K562 (cell line): ENCODE measurements at regions not wholly inside any gene's neighbourhood (a gene's known extent, or its start where the extent isn't known, plus 50 kb on each side); places are given as distances from the start of the nearest gene placed in this dataset.

Source experiments
- ATAC-seq: fragments of 200-7000 bp; cut with Tn5 transposase; 3 replicates; pipeline ENCODE4 v1.9.1; 2020; ENCODE audit warnings: moderate library complexity
- BruUV-seq: library from RNA; stranded (reverse); fragments of 400-500 nt; replicated peaks from 2 replicates; lab custom pipeline; 2021; lab: Mats Ljungman, UMichigan
- CTCF ChIA-PET: fragments of 300-600 bp; formaldehyde crosslinking; extraction: SDS; loops from one replicate; lab custom pipeline; 2021; ENCODE audit warnings: low intra/inter-chr PET ratio; lab: Yijun Ruan, JAX
- POLR2A ChIA-PET: fragments of 300-600, 350-650 bp; sonication (Branson Sonifier 250); formaldehyde crosslinking; extraction: SDS; loops from one replicate; lab custom pipeline; 2021; ENCODE audit warnings: antibody characterized with exemption, inconsistent platforms; lab: Yijun Ruan, JAX
- DNase-seq, 4 experiments: peaks; one replicate each; pipeline versions ENCODE4 v3.0.0 to v3.0.0-alpha.2; 2011 to 2018; ENCODE audit warnings: low spot score in 3 of 4, mixed read lengths in 3 of 4; ENCODE audit errors: extremely low read depth in 1 of 4
- FAIRE-seq: peaks from 2 replicates; lab custom pipeline; 2011; peaks lifted over from hg19 to GRCh38; lab: Jason Lieb, UNC
- H2AFZ ChIP-seq: 2 replicates; pipeline ENCODE4 v1.6.0; 2011; ENCODE audit warnings: low read depth, low read length, control low read depth, inconsistent platforms
- H3K27ac ChIP-seq: fragments of 200-600 bp; 3 replicates; pipeline ENCODE4 v1.8.0; 2011; ENCODE audit warnings: low read depth, mild to moderate bottlenecking, control low read depth, inconsistent platforms, low read length, moderate library complexity, mixed read lengths; ENCODE audit errors: extremely low read depth
- H3K27me3 ChIP-seq, 2 experiments: fragments of 300-600 bp in 1 of 2; 2 replicates in 1 of 2; 3 replicates in 1 of 2; pipeline versions ENCODE4 v1.6.0 to v1.8.0; 2011; ENCODE audit warnings: inconsistent platforms in 2 of 2, low read length in 2 of 2, mild to moderate bottlenecking in 1 of 2, mixed read lengths in 1 of 2, moderate library complexity in 1 of 2; ENCODE audit not compliant: control insufficient read depth in 2 of 2, insufficient read depth in 2 of 2
- H3K36me3 ChIP-seq: fragments of 300-600 bp; 3 replicates; pipeline ENCODE4 v1.8.0; 2011; ENCODE audit warnings: mild to moderate bottlenecking, low read length, inconsistent platforms; ENCODE audit not compliant: control insufficient read depth, insufficient read depth
- H3K4me1 ChIP-seq, 2 experiments: fragments of 200-600 bp in 1 of 2; replicated peaks in 1 of 2; 2 replicates in 1 of 2; 3 replicates in 1 of 2; pipeline versions ENCODE4 v1.5.1 to v1.8.0; 2011; ENCODE audit warnings: inconsistent platforms in 2 of 2, low read length in 2 of 2, mild to moderate bottlenecking in 1 of 2, mixed read lengths in 1 of 2, moderate library complexity in 1 of 2; ENCODE audit not compliant: control insufficient read depth in 2 of 2, insufficient read depth in 2 of 2
- H3K4me2 ChIP-seq: 2 replicates; pipeline ENCODE4 v1.6.1; 2011; ENCODE audit warnings: low read length, control low read depth, inconsistent platforms, mixed read lengths; ENCODE audit not compliant: insufficient read depth
- H3K4me3 ChIP-seq: fragments of 200-600 bp; sonication (generic), shearing (Covaris generic); 2 replicates; pipeline ENCODE4 v1.5.1; 2016; ENCODE audit warnings: control low read depth, inconsistent platforms
- H3K79me2 ChIP-seq: fragments of 200-600 bp; 3 replicates; pipeline ENCODE4 v1.8.0; 2011; ENCODE audit warnings: low read length, inconsistent platforms; ENCODE audit not compliant: control insufficient read depth, insufficient read depth
- H3K9ac ChIP-seq, 2 experiments: 2 replicates each; pipeline versions ENCODE4 v1.6.0 to v1.6.1; 2011; ENCODE audit warnings: low read depth in 2 of 2, low read length in 2 of 2, control low read depth in 1 of 2, inconsistent platforms in 1 of 2, mild to moderate bottlenecking in 1 of 2, mixed read lengths in 1 of 2; ENCODE audit not compliant: insufficient read depth in 1 of 2
- H3K9me1 ChIP-seq: one replicate; pipeline ENCODE4 v1.6.0; 2011; ENCODE audit warnings: inconsistent platforms, mild to moderate bottlenecking, low read length, moderate library complexity; ENCODE audit not compliant: control insufficient read depth, insufficient read depth
- H3K9me3 ChIP-seq: replicated peaks from 2 replicates; pipeline ENCODE4 v1.5.1; 2011; ENCODE audit warnings: low read depth, low read length, inconsistent platforms; ENCODE audit not compliant: control insufficient read depth, insufficient read depth
- H4K20me1 ChIP-seq: replicated peaks from 2 replicates; pipeline ENCODE4 v1.6.1; 2011; ENCODE audit warnings: low read length, inconsistent platforms, mixed read lengths; ENCODE audit not compliant: control insufficient read depth, insufficient read depth
- ELK3 ChIP-seq: fragments of 450-650 bp; formaldehyde crosslinking; IDR thresholded peaks from 2 replicates; pipeline ENCODE4 v1.4.0; 2020; ENCODE audit warnings: mild to moderate bottlenecking
- ETV1 ChIP-seq: fragments of 450-650 bp; conservative IDR thresholded peaks from 2 replicates; pipeline ENCODE4 v1.6.1; 2016; ENCODE audit warnings: missing genetic modification characterization, control low read depth, low read depth, missing compliant biosample characterization
- KLF13 ChIP-seq: fragments of 450-650 bp; IDR thresholded peaks from 2 replicates; pipeline ENCODE4 v1.6.1; 2016; ENCODE audit warnings: missing genetic modification characterization, low read depth, mild to moderate bottlenecking, missing compliant biosample characterization, moderate library complexity, borderline replicate concordance
- MCM2 ChIP-seq: fragments of 450-650 bp; IDR thresholded peaks from 2 replicates; pipeline ENCODE4 v1.6.1; 2017; ENCODE audit warnings: low read depth, mild to moderate bottlenecking
- MECOM ChIP-seq: fragments of 250-450 bp; sonication (Bioruptor Pico); IDR thresholded peaks from 2 replicates; pipeline ENCODE4 v1.8.0; 2022; ENCODE audit warnings: inconsistent platforms
- SAP30 ChIP-seq: fragments of 200-600 bp; sonication (generic); IDR thresholded peaks from 2 replicates; pipeline ENCODE4 v1.6.1; 2012; ENCODE audit warnings: borderline replicate concordance, low read depth, mild to moderate bottlenecking, moderate library complexity, low read length, control low read depth, inconsistent platforms; ENCODE audit not compliant: insufficient read depth, poor library complexity, severe bottlenecking
- SMARCA5 ChIP-seq: fragments of 450-650 bp; IDR thresholded peaks from 2 replicates; pipeline ENCODE4 v1.6.1; 2016
- ZNF143 ChIP-seq: sonication (generic); formaldehyde crosslinking; IDR thresholded peaks from 2 replicates; pipeline ENCODE4 v1.9.0; 2022; ENCODE audit warnings: mild to moderate bottlenecking, missing genetic modification reagents
- WGBS: fragments of 100-300 bp; shearing (Covaris generic); methylation state at CpG from one replicate; pipeline ENCODE4 v1.1.6; 2016; ENCODE audit warnings: low coverage, mixed read lengths; ENCODE audit not compliant: insufficient coverage; ENCODE audit errors: missing lambda C conversion rate; 5-methylcytosine and 5-hydroxymethylcytosine counted together
- in situ Hi-C: fragments of 300-500 bp; cut with MboI; formaldehyde crosslinking; loops from 4 replicates; pipeline ENCODE4 v1.15.0; 2018; ENCODE audit warnings: inconsistent platforms, mixed read lengths
- intact Hi-C: fragments of 100-400 bp; cut with micrococcal nuclease; formaldehyde crosslinking; loops from 2 replicates; pipeline ENCODE4 v1.14.2; 2022

GRCh38 chr1:103917795-103918194 lies 168.1 kb downstream of the AMY1C start:
- Histone ChIP-seq H3K9me1 (no peaks in the 10 kb centered on the region), H2AFZ (no peak overlapping the region), H3K9ac (no peak overlapping the region), H3K27me3 (no peaks in the 10 kb centered on the region), H3K27ac (no peak overlapping the region), H3K4me1 (no peaks in the 10 kb centered on the region), H3K4me3 (no peak overlapping the region), H3K9me3 (no peaks in the 10 kb centered on the region), H4K20me1 (no peaks in the 10 kb centered on the region), H3K79me2 (no peaks in the 10 kb centered on the region), H3K4me2 (no peak overlapping the region), H3K36me3 (no peaks in the 10 kb centered on the region)
- intact Hi-C loops = no loop called here
- WGBS = 0% methylated on average over 2 of the region's 2 CpGs
- BruUV-seq = no TSS peak
- no peak for DNase-seq
- TF ChIP-seq KLF13 (tag) (no peak), SAP30 (no peak), SMARCA5 (no peak), ETV1 (tag) (no peak), MCM2 (no peak), ZNF143 (CRISPR knock-in tag) (no peak), MECOM (CRISPR knock-in tag) (no peak), ELK3 (CRISPR knock-in tag) (no peak)
- POLR2A ChIA-PET = no interaction called here
- CTCF ChIA-PET = no interaction called here
- ATAC-seq = no peak
- FAIRE-seq = no peak
- in situ Hi-C loops = no loop called here
